Stimulated activated CD8-positive, alpha-beta memory T cell treated with anti-CD3 and anti-CD28 coated beads, Interleukin-15, amount 100 ng/mL, for 4 hours (primary cell): ENCODE measurements at regions not wholly inside any gene's neighbourhood (a gene's known extent, or its start where the extent isn't known, plus 50 kb on each side); places are given as distances from the start of the nearest gene placed in this dataset.
"Not testable (repeated sequence)": the region's sequence is repeated elsewhere in the genome, so short reads cannot be mapped to it uniquely, and the experiment has no call there.

ENCODE experiments used
- DNase-seq, 2 donors: peaks; one replicate each; pipeline ENCODE4 v3.0.0-alpha.2; 2020; ENCODE audit warnings: low read depth in 2 of 2

DNA sequence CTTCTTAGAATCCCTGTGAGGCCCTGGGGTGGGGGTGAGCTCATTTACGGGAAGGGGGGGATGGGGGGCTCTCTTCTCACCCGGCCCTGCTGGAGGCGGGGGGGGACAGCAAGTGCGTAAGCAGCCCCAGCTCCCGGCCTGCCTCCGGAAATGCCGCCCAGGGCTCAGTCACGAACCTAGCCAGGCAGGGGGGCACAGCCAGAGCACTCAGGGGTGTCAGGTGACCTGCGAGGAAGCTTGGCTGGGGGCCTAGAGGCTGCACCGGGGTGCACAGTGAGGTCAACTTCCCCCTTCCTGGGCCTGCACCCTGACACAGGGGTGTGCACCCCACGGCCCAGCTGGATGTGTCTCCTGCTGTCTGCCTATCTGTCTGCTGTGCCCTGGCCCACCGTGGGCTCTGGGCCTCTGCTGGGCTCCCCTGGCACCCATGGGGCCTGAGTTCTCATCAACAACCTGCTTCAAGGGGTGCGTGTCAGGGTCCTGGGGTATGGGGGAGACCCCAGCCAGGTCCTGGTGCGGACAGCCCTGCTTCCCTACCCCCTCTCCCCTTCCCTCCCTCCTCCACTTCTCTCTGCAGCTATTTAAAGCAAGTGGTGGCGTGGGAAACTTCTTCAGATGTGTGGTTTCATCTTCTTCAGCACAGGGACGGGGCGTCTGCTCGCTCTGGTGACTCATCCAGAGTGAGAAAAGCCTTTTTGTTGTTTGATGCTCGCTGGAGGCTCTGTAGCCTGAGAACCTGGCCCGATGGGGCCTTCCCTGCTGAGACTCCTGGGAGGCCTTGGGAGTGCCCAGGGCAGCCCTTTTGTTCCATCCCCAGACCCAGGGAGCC lies 92.5 kb upstream of the RUNX3 start:
- peak; percentile 93 to 95 for DNase-seq

GRCh38 chr1:25021591-25022215 lies 91.6 kb upstream of the RUNX3 start:
- no peak for DNase-seq

GRCh38 chr1:25020851-25021590 lies 90.9 kb upstream of the RUNX3 start:
- DNase-seq, result no peak

- no peak for DNase-seq
These were observed 90.2 kb upstream of the RUNX3 start for GRCh38 chr1:25020173-25020845.

DNA sequence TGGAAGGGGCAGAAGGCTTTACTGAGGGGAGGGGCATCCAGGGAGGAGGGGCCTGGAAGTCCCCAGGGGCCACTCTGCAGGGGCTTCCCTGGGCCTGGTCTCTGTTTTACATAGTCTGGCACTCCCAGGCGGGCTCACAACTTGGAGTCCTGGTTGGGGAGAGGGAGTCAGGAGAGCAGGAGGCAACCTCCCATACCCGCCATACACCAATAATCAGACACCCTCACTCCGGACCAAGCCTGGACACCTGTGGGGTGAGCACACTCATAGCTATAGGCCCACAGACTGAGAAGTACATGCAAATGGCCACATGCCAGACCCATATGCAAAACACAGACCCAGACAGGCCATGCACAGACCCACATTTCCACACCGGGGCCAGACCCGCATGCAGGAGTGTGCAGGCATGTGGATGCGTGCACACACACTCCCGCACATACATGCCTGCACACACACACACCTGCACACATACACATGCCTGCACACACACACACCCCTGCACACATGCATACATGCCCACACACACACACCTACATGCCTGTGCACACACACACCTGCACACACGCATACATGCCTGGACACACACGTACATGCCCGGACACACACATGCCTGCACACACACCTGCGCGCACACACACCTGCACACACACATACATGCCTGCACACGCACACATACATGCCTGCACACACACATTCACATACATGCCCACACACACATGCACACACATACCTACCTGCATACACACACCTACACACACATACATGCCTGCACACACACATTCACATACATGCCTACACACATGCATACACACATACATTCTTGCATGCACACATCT lies 89.5 kb upstream of the RUNX3 start:
- DNase-seq, result no peak

DNA sequence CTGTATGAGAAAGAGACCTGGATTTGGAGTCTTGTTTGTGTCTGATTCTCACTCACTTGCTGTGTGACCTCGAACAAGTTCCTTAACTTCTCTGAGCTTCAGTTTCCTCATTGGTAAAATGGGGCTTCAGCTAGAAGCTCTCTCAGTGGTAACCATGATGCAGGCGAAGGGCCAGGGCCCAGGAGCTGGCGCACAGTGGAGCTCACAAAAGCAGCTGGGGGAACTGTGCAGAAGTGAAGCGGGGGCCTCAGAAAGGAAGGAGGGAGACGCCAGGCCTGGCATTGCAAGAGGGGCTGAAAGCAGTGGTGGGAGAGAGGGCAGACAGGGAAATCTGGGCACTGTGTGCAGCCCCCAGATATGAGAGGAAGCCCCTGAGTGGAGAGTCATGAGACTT lies 88.9 kb upstream of the RUNX3 start:
- DNase-seq, result no peak

DNA sequence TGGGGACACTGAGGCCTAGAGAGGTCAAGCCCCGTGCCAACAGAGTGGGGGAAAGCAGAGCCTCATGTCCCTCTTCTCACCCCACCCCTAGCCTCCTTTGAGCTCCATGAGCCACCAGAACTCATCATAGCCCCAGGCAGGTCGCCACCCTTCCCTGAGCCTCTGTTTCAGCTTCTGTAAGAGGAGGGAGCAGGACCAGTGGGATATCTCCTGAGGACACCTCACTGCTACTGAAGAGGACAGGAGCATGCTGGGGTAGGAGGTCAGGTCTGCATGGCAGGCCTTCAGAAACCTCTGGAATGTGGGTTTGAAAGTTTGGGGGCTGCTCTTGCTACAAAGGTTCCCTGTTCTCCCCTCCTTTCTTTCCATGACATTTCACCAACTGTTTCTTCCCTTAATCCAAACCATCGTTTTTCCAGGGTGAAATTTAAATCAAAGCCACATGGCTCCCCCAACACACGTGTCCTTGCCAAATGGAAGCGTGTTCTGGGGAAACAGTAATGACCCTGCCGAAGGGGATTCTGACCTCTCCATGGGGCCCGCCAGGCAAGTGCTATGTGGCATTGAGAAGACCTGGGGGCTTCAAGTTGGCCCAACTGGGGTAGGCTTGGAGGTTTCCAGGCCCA lies 88.1 kb upstream of the RUNX3 start:
- no peak for DNase-seq

DNA sequence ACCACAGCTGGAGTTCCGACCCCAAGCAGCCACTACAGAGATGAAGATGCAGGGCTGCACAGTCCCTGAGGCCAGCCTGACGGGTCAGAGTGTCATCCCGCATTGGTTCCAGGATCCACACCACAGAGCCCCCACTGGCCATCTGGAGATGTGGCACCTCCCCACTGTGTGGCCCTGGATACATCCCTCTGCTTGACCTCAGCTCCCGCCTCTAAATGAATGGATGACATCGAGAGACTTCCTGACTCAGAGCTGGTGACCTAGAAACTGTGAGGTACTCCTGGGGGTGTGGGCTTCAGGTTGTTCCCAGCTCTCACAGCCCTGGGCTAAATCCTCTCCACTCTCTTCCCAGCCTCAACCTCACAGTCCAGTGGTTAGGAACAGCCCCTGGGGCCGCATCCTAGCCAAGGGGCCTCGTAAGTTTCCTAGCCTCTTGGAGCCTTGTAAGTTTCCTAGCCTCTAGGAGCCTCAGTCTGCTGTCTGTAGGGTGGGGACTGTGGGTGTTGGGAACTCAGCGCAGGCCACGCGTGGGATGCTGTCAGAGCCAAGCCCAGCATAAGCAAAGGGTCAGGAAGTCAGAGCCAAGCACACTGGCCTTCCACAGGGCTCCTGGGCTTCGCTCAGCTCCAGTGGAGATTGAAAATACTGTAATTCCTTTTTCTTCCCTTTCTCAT lies 87.5 kb upstream of the RUNX3 start:
- no peak for DNase-seq

- no peak for DNase-seq
These were observed 83.2 kb upstream of the RUNX3 start for GRCh38 chr1:25012966-25013962.

GRCh38 chr1:25011943-25012638 lies 82.0 kb upstream of the RUNX3 start:
- DNase-seq, result no peak

GRCh38 chr1:25011275-25011674 lies 81.2 kb upstream of the RUNX3 start:
- no peak for DNase-seq

DNA sequence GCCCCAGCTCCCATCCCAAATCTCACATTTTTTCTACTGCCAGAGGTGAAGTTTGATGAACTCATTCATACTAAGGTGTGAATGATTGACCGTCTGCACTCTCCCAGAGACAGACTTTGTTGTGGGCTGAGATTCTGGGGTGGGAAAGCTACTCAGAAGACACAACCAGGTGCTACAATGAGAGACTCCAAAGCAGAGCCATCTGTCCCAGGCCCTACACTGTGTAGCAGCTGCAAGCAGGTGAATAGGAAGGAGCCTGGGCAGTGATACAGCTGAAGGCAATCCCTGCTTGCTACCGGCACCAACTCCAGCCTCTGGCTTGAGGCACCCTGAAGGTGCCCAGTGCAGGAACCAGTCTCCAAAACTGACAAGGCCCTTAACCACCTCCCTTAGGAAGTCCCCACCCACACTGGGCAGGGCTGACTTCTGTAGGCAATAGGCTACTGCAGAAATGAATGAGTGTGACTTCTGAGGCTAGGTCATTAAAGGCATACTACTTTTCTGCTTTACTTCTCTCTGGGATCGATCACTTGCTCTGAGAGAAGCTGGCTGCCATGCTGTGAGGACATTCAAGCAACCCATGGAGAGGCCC lies 79.7 kb upstream of the RUNX3 start:
- DNase-seq, result no peak

DNA sequence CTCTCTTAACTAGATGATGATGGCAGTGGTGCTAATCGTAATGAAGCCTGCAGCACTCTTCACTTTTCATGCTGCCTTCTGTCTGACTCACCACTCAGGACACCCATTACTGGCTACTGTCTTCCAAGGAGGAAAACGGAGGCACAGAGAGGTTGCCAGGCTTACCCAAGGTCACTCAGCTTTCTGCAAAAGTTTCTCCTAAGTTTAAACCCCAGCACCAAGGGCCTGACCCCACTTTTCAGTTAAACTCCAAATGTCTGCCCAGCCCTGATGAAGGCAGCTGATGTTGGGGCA lies 78.1 kb upstream of the RUNX3 start:
- no peak for DNase-seq

DNA sequence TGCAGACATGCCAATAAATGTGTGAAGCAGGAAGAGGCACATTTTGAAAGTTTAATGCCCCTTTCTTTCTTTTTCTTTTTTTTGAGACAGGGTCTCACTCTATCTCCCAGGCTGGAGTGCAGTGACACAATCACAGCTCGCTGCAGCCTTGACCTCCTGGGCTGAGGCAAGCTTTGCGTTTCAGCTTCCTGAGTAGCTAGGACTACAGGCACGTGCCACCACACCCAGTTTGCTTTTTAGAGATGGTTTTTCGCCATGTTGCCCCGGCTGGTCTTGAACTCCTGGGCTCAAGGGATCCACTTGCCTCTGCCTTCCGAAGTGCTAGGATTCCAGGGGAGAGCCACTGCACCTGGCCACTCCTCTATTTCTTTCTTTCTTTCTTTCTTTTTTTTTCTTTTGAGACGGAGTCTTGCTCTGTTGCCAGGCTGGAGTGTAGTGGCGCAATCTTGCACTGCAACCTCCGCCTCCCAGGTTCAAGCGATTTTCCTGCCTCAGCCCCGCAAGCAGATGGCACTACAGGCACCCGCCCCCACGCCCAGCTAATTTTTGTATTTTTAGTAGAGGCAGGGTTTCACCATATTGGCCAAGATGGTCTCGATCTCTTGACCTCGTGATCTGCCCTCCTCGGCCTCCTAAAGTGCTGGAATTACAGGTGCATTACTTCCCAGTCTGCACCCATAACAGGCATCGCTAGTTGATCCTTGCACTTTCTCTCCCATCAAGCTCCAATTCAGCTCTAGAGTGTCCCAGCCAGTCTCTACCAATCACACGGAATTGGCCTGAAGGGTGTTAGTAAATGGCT lies 77.5 kb upstream of the RUNX3 start:
- DNase-seq, result not testable (repeated sequence)

GRCh38 chr1:25006770-25007169 lies 76.7 kb upstream of the RUNX3 start:
- no peak for DNase-seq

DNA sequence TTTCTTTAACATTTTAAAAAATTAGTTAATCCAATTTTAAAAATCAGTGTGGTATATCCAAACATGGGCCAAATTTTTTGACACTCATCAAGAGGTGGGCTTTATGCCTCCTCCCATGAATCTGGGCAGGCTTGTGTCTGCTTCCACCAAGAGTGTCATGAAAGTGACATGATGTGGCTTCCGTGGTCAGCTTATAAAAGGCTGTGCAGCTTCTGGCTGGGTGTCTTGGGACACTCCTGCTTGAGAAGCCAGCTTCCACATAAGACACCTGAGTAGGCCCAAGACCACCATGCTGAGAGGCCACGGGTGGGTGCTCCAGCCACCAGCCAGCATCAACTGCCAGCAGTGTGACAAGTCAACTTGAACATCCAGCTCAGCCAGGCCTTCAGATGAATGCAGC lies 74.3 kb upstream of the RUNX3 start:
- no peak for DNase-seq

- DNase-seq, result no peak
These were observed 73.5 kb upstream of the RUNX3 start for GRCh38 chr1:25003457-25004190.
